ENCODE measurements at regions not wholly inside any gene's neighbourhood (a gene's known extent, or its start where the extent isn't known, plus 50 kb on each side); places are given as distances from the start of the nearest gene placed in this dataset.

- Histone ChIP-seq H3K4me1 (ENCODE audit: low read depth) (peaks cover 11% of the 10 kb centered on the region), H3K9me3 (ENCODE audit: low read depth) (no peaks in the 10 kb centered on the region), H3K4me3 (no peak overlapping the region), H3K27ac (no peak overlapping the region), H3K27me3 (no peaks in the 10 kb centered on the region), H3K36me3 (no peaks in the 10 kb centered on the region)
- peak; percentile 1 to 27 for DNase-seq (ENCODE audit: low read depth in 1 of 2, low spot score in 1 of 2)
- no peak for TF ChIP-seq CTCF (IDR thresholded peaks at IDR 0.05; ENCODE audit: low read depth, low read length)
These were observed 114.5 kb upstream of the KCNK2 start for GRCh38 chr1:214967865-214968575.

GRCh38 chr1:214970016-214970415, 112.5 kb upstream of the KCNK2 start:
- no peaks in the 10 kb centered on the region for H3K27me3 ChIP-seq
- peaks cover 11% of the 10 kb centered on the region for H3K4me1 ChIP-seq (ENCODE audit: low read depth)
- H3K9me3 ChIP-seq (ENCODE audit: low read depth) = no peaks in the 10 kb centered on the region
- H3K36me3 ChIP-seq = no peaks in the 10 kb centered on the region
- no peak for TF ChIP-seq CTCF (IDR thresholded peaks at IDR 0.05; ENCODE audit: low read depth, low read length)
- peak in 1 of 2 donors; percentile 37 for DNase-seq (ENCODE audit: low read depth in 1 of 2, low spot score in 1 of 2)
- H3K27ac ChIP-seq = no peak overlapping the region
- no peak overlapping the region for H3K4me3 ChIP-seq

GRCh38 chr1:214971071-214971470, 111.5 kb upstream of the KCNK2 start:
- H3K4me1 ChIP-seq (ENCODE audit: low read depth) = peaks cover 10% of the 10 kb centered on the region
- no peaks in the 10 kb centered on the region for H3K9me3 ChIP-seq (ENCODE audit: low read depth)
- no peaks in the 10 kb centered on the region for H3K36me3 ChIP-seq
- no peak overlapping the region for H3K27ac ChIP-seq
- no peak for DNase-seq (ENCODE audit: low read depth in 1 of 2, low spot score in 1 of 2)
- no peak overlapping the region for H3K4me3 ChIP-seq
- no peaks in the 10 kb centered on the region for H3K27me3 ChIP-seq
- no peak for TF ChIP-seq CTCF (IDR thresholded peaks at IDR 0.05; ENCODE audit: low read depth, low read length)

GRCh38 chr1:214974002-214974401, 108.5 kb upstream of the KCNK2 start:
- no peak for TF ChIP-seq CTCF (IDR thresholded peaks at IDR 0.05; ENCODE audit: low read depth, low read length)
- Histone ChIP-seq H3K4me3 (no peak overlapping the region), H3K36me3 (no peaks in the 10 kb centered on the region), H3K9me3 (ENCODE audit: low read depth) (no peaks in the 10 kb centered on the region), H3K27me3 (no peaks in the 10 kb centered on the region), H3K27ac (no peak overlapping the region), H3K4me1 (ENCODE audit: low read depth) (no peaks in the 10 kb centered on the region)
- DNase-seq (ENCODE audit: low read depth in 1 of 2, low spot score in 1 of 2) = no peak

GRCh38 chr1:214976665-214977064, 105.9 kb upstream of the KCNK2 start:
- Histone ChIP-seq H3K9me3 (ENCODE audit: low read depth) (no peaks in the 10 kb centered on the region), H3K27me3 (no peaks in the 10 kb centered on the region), H3K4me3 (no peak overlapping the region), H3K27ac (no peak overlapping the region), H3K36me3 (no peaks in the 10 kb centered on the region), H3K4me1 (ENCODE audit: low read depth) (no peaks in the 10 kb centered on the region)
- no peak for TF ChIP-seq CTCF (IDR thresholded peaks at IDR 0.05; ENCODE audit: low read depth, low read length)
- DNase-seq (ENCODE audit: low read depth in 1 of 2, low spot score in 1 of 2) = no peak

Measured in cardiac muscle cell (in vitro differentiated cells and primary cell).